AG10803 (cell line): ENCODE measurements at regions not wholly inside any gene's neighbourhood (a gene's known extent, or its start where the extent isn't known, plus 50 kb on each side); places are given as distances from the start of the nearest gene placed in this dataset.

Source experiments
- DNase-seq: peaks from one replicate; pipeline ENCODE4 v3.0.0; 2010; ENCODE audit warnings: low read depth
- H3K4me3 ChIP-seq: 2 replicates; pipeline ENCODE4 v1.5.1; 2011; ENCODE audit warnings: mild to moderate bottlenecking, low read length, control low read depth
- CTCF ChIP-seq: conservative IDR thresholded peaks from 2 replicates; pipeline ENCODE4 v1.5.1; 2011; ENCODE audit warnings: mild to moderate bottlenecking, low read length, control low read depth, inconsistent platforms

- no peak for DNase-seq
- no peak overlapping the region for H3K4me3 ChIP-seq
- TF ChIP-seq CTCF, result no peak
Measured at GRCh38 chr11:134904103-134904790, 492.2 kb upstream of the B3GAT1 start.

- H3K4me3 ChIP-seq, result no peak overlapping the region
- no peak for TF ChIP-seq CTCF
- no peak for DNase-seq
Measured at GRCh38 chr11:134901955-134902918, 490.2 kb upstream of the B3GAT1 start.

GRCh38 chr11:134901542-134901941 lies 489.5 kb upstream of the B3GAT1 start:
- no peak for DNase-seq
- TF ChIP-seq CTCF, result no peak
- no peak overlapping the region for H3K4me3 ChIP-seq

- H3K4me3 ChIP-seq, result no peak overlapping the region
- TF ChIP-seq CTCF, result no peak
Measured at GRCh38 chr11:134893810-134894685, 482.0 kb upstream of the B3GAT1 start.

GRCh38 chr11:134890446-134890845 lies 478.4 kb upstream of the B3GAT1 start:
- no peak for TF ChIP-seq CTCF
- no peak for DNase-seq

More at GRCh38 chr11:134893810-134894685, 482.0 kb upstream of the B3GAT1 start:
- DNase-seq, result no peak

GRCh38 chr11:134889832-134890231 lies 477.8 kb upstream of the B3GAT1 start:
- H3K4me3 ChIP-seq, result no peak overlapping the region
- no peak for TF ChIP-seq CTCF
- DNase-seq, result no peak

More at GRCh38 chr11:134890446-134890845, 478.4 kb upstream of the B3GAT1 start:
- H3K4me3 ChIP-seq, result no peak overlapping the region
